ENCODE measurements at regions not wholly inside any gene's neighbourhood (a gene's known extent, or its start where the extent isn't known, plus 50 kb on each side); places are given as distances from the start of the nearest gene placed in this dataset.

DNA sequence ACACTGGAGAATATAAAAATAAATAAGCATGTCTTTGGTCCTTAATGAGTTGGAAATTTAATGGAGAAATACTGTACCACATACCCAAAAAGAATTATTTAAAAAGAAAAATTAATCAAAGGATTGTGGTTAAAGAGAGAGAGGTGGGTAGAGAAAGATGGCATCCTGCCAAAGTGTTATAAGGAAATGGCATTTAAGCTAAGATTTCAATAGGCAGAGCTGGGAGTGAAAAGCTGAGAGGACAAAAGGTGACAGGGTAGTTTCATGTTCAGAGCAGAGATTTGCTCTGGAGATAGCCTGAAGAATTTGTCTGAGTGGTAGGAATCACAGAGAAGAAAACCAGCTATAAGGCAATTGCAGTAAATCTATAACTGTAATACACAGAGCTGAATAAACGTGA, 181.0 kb downstream of the SI start (continued):
- TF ChIP-seq, protein P1, sequence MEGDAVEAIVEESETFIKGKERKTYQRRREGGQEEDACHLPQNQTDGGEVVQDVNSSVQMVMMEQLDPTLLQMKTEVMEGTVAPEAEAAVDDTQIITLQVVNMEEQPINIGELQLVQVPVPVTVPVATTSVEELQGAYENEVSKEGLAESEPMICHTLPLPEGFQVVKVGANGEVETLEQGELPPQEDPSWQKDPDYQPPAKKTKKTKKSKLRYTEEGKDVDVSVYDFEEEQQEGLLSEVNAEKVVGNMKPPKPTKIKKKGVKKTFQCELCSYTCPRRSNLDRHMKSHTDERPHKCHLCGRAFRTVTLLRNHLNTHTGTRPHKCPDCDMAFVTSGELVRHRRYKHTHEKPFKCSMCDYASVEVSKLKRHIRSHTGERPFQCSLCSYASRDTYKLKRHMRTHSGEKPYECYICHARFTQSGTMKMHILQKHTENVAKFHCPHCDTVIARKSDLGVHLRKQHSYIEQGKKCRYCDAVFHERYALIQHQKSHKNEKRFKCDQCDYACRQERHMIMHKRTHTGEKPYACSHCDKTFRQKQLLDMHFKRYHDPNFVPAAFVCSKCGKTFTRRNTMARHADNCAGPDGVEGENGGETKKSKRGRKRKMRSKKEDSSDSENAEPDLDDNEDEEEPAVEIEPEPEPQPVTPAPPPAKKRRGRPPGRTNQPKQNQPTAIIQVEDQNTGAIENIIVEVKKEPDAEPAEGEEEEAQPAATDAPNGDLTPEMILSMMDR (IDR thresholded peaks at IDR 0.05 in 2 of 3, conservative IDR thresholded peaks at IDR 0.05 in 1 of 3; ENCODE audit: borderline replicate concordance in 1 of 3, insufficient read depth in 1 of 3, low read depth in 2 of 3, low read length in 2 of 3), result no peak
- no peak for TF ChIP-seq FOSL1 (IDR thresholded peaks at IDR 0.05; ENCODE audit: low read depth)
- no peak for TF ChIP-seq TCF7L2 (IDR thresholded peaks at IDR 0.05; ENCODE audit: borderline replicate concordance, extremely low read depth, insufficient read depth, insufficient read length)
- no peak for TF ChIP-seq CEBPB (IDR thresholded peaks at IDR 0.05; ENCODE audit: low read depth)
- TF ChIP-seq RAD21 (IDR thresholded peaks at IDR 0.05; ENCODE audit: low read depth), result no peak

DNA sequence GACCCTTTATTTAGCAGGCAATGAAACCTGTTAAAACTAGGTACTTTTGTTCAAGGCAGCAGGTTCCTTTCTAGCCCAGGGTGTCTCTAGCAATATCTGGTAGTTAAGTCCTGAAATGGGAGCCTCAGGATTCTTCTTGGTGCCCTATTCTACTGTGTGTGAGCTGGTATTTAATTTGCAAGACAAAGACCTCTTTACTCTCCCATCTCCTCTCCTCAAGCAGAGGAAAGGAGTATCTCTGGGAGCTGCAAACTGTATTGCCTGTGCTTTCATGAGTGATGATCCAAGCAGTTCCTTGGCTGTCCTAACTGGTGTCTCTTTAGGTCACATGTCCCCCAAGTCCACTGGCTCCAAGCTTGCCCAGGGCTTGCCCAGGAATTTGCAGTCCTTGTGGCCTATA, 188.2 kb downstream of the SI start:
- CTCF ChIA-PET, result no interaction called here
- no peaks in the 10 kb centered on the region for H3K9me2 ChIP-seq (ENCODE audit: insufficient read depth)
- intact Hi-C loops (cut with micrococcal nuclease), result no loop called here
- no peak for TF ChIP-seq EGR1 (IDR thresholded peaks at IDR 0.05; ENCODE audit: low read depth)
- TF ChIP-seq, protein P2, sequence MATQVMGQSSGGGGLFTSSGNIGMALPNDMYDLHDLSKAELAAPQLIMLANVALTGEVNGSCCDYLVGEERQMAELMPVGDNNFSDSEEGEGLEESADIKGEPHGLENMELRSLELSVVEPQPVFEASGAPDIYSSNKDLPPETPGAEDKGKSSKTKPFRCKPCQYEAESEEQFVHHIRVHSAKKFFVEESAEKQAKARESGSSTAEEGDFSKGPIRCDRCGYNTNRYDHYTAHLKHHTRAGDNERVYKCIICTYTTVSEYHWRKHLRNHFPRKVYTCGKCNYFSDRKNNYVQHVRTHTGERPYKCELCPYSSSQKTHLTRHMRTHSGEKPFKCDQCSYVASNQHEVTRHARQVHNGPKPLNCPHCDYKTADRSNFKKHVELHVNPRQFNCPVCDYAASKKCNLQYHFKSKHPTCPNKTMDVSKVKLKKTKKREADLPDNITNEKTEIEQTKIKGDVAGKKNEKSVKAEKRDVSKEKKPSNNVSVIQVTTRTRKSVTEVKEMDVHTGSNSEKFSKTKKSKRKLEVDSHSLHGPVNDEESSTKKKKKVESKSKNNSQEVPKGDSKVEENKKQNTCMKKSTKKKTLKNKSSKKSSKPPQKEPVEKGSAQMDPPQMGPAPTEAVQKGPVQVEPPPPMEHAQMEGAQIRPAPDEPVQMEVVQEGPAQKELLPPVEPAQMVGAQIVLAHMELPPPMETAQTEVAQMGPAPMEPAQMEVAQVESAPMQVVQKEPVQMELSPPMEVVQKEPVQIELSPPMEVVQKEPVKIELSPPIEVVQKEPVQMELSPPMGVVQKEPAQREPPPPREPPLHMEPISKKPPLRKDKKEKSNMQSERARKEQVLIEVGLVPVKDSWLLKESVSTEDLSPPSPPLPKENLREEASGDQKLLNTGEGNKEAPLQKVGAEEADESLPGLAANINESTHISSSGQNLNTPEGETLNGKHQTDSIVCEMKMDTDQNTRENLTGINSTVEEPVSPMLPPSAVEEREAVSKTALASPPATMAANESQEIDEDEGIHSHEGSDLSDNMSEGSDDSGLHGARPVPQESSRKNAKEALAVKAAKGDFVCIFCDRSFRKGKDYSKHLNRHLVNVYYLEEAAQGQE (IDR thresholded peaks at IDR 0.05; ENCODE audit: low read depth), result no peak
- TF ChIP-seq ZFX (IDR thresholded peaks at IDR 0.05), result no peak
- no peak for TF ChIP-seq EZH2phosphoT487 (IDR thresholded peaks at IDR 0.05; ENCODE audit: borderline replicate concordance)
- no peak for TF ChIP-seq SP1 (IDR thresholded peaks at IDR 0.05; ENCODE audit: low read depth)
- TF ChIP-seq, protein P1 (IDR thresholded peaks at IDR 0.05 in 2 of 3, conservative IDR thresholded peaks at IDR 0.05 in 1 of 3; ENCODE audit: borderline replicate concordance in 1 of 3, insufficient read depth in 1 of 3, low read depth in 2 of 3, low read length in 2 of 3), result no peak
- TF ChIP-seq SIN3A (IDR thresholded peaks at IDR 0.05; ENCODE audit: low read depth), result no peak
- TF ChIP-seq, protein P3, sequence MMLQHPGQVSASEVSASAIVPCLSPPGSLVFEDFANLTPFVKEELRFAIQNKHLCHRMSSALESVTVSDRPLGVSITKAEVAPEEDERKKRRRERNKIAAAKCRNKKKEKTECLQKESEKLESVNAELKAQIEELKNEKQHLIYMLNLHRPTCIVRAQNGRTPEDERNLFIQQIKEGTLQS (IDR thresholded peaks at IDR 0.05), result no peak
- TF ChIP-seq TCF7L2 (IDR thresholded peaks at IDR 0.05; ENCODE audit: borderline replicate concordance, extremely low read depth, insufficient read depth, insufficient read length), result no peak
- TF ChIP-seq ELF1 (IDR thresholded peaks at IDR 0.05; ENCODE audit: borderline replicate concordance, low read depth), result no peak
- TF ChIP-seq, protein P4, sequence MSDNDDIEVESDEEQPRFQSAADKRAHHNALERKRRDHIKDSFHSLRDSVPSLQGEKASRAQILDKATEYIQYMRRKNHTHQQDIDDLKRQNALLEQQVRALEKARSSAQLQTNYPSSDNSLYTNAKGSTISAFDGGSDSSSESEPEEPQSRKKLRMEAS (IDR thresholded peaks at IDR 0.05), result no peak
- no peak for TF ChIP-seq YY1 (IDR thresholded peaks at IDR 0.05; ENCODE audit: extremely low read depth, insufficient replicate concordance, low read depth, low read length)
- no peak for TF ChIP-seq SRF (IDR thresholded peaks at IDR 0.05; ENCODE audit: low read depth)
- TF ChIP-seq CBX3 (IDR thresholded peaks at IDR 0.05; ENCODE audit: low read depth), result no peak

More for the DNA sequence above, 188.2 kb downstream of the SI start:
- BruUV-seq (replicated peaks), result no TSS peak
- POLR2A ChIA-PET, result no interaction called here
- ATAC-seq (no peak), DNase-seq (ENCODE audit: low read depth, low spot score) (no peak)
- Histone ChIP-seq H3K79me2 (ENCODE audit: insufficient read depth, low read length) (no peaks in the 10 kb centered on the region), H3K9ac (ENCODE audit: low read length) (no peak overlapping the region), H3K9me3 (ENCODE audit: control insufficient read depth in 1 of 2, insufficient read depth in 1 of 2, low read depth in 1 of 2, low read length in 2 of 2) (no peaks in the 10 kb centered on the region), H3K4me3 (replicated peaks in 1 of 2; ENCODE audit: low read depth in 1 of 2, low read length in 2 of 2) (no peak overlapping the region), H2AFZ (ENCODE audit: low read depth, low read length, poor library complexity, severe bottlenecking) (no peak overlapping the region), H4K20me1 (ENCODE audit: insufficient read depth) (no peaks in the 10 kb centered on the region), H3K4me2 (ENCODE audit: low read length) (no peak overlapping the region), H3K27me3 (ENCODE audit: insufficient read depth, low read length) (no peaks in the 10 kb centered on the region), H3K27ac (ENCODE audit: low read depth, low read length) (no peak overlapping the region), H3K4me1 (ENCODE audit: control insufficient read depth in 1 of 2, insufficient read depth in 2 of 2, low read length in 2 of 2) (no peaks in the 10 kb centered on the region), H3K36me3 (ENCODE audit: control insufficient read depth in 1 of 2, insufficient read depth in 2 of 2, low read length in 2 of 2) (no peaks in the 10 kb centered on the region)
- RAD21 ChIA-PET (ENCODE audit: low non-redundant PET in 1 of 2, low total read pairs in 2 of 2, uncharacterized antibody in 2 of 2, unreplicated experiment in 2 of 2), result no interaction called here

Measured in HCT116 (cell line).